HCEC 1CT (cell line): ENCODE measurements at regions not wholly inside any gene's neighbourhood (a gene's known extent, or its start where the extent isn't known, plus 50 kb on each side); places are given as distances from the start of the nearest gene placed in this dataset.
"Not testable (repeated sequence)": the region's sequence is repeated elsewhere in the genome, so short reads cannot be mapped to it uniquely, and the experiment has no call there.

Source experiments
- DNase-seq: peaks from one replicate; pipeline ENCODE4 v3.0.0-alpha.2; 2017

DNA sequence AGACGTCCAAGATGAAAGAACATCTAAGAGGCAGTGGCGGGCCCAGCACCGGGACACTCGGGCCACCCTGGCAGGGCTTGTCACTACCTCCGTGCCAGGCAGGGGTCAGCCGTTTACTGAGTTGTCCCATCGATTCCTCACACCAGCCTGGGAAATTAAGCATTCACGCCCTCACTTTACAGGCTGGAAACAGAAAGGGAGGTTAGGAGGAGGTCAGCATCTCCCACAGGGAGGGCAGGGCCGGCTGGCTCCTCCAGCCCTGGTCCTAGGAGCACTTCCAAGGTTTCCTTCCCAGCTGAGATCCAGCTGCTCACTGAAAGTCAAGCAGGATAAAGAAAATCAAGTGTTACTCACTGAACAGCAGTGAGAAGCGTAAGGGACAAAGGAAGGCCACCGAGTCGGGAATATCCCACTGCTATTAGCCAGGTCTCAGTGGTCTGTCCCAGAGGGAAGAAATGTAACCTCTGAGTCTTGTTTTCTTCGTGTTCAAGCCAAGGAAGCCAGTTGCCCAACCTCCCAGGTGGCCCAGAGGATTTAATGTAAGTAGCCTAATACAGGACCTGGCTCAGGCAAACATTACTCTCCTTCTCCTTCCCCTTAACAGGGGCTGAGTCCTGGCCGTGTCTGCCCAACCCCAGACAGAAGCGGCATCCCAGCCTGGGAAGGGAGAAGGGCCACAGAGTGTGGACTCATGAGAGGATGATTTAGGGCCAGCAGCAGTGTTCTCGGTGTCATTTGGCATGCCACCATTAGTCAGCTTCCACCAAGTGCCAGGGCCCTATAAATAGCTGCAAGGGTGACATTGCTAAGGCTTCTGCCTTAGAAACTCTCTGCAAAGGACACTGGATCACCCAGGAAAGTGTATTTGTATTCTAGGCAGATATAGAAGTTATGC lies 203.1 kb upstream of the GALNT2 start:
- no peak for DNase-seq

DNA sequence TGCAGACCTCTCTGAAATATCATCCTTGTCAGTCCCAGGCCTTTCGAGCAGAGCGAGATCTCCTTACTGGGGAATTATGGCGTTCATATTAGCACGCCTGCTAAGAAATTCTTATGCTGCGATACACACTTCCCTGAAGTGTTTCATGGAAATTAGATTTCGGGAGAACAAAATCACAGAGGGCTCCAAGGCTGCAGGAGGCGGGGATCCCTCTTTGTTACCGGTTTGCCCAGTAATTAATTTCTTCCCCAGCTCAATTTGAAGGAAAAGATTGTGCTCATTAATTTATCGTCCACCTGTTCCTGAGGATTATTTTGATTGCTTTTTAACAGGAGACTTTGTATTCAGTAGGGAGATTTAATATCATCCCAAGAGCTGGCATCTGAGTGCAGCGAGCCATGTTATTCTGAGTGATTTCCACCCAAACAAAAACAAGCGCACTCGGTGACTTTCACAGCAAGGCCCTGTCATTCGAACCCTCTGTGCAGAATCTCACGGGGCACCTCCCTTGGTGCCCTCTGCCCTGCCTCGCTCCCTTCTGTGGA lies 202.3 kb upstream of the GALNT2 start:
- DNase-seq = no peak

DNA sequence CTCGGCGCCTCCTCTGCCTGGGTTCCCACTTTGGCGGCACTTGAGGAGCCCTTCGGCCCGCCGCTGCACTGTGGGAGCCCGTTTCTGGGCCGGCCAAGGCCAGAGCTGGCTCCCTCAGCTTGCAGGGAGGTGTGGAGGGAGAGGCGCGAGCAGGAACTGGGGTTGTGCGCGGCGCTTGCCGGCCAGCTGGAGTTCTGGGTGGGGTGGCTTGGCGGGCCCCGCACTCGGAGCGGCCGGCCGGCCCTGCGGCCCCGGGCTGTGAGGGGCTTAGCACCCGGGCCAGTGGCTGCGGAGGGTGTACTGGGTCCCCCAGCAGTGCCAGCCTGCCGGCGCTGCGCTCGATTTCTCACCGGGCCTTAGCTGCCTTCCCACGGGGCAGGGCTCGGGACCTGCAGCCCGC lies 201.7 kb upstream of the GALNT2 start:
- DNase-seq = not testable (repeated sequence)

DNA sequence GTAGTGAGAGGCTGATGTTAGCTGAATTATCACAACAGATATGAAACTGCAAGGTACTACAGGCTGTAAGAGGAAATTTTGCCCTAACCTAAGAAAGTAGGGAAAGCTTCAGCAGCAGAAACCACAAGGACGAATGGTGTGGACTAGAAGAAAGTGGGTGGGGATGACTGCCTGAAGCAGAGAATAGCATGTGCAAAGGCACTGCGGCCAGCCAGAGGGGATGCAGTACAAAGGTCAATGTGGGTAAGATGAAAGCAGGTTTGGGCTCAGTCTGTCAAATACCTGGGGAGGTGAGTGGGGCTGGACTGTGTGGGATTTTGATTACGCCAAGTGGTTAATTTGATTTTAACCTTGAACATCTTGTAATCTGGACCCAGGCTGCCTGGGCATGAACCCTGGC lies 199.3 kb upstream of the GALNT2 start:
- DNase-seq = no peak

DNA sequence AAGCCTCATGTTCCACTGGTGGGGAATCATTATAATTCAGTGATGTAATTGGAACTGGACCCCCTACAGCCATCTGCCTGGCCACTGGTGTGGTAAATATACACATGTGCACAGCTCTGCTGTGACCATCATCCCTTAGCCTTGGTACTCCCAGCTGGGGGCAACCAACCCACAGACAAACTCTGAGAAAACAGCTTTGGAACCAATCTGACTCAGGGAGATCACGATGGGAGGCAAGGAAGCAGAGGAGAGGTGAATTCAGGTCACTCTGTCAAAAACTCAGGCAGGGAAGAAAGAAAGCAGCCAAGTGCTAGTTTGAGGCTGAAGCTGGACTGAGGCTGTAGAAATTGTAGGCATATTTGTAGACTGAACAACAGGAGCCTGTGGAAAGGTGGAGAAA lies 197.8 kb upstream of the GALNT2 start:
- DNase-seq = no peak

DNA sequence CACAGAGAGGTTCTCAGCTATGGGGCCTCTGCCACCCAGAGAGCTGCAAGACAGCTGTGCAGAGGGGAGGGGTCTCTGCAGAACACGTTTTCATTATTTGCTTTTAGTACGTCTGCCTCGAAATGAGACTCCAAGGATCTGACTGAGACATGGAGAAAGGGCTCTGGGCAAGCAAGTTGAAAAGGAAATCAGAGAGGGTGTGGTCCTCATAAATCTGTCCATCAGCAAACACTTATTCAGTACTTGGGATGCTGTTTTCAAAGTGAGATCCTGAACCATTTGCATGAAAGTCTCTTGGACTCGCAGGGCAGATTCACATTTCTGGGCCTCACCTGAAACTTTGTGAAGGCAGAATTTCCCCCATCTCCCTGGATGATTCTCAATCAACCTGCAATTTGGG lies 197.4 kb upstream of the GALNT2 start:
- no peak for DNase-seq

DNA sequence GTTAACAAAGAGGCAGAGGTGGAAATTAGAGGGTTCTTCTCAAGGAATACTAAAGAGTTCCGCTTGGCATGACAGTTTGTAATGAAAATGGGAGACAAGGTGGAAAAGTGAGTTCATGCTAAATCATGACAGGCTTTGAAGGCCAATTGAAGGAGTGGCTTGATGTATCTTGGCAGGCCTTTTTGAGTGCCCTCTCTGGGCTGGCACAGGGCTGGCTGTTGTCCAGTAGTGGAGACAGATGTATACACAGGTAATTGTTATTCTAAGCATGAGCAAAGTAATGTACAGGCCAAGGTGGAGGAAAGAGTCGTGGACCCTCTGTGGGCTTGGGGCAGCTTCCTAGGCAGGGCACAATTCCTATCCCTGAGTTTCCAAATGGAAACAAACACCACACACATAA lies 196.7 kb upstream of the GALNT2 start:
- no peak for DNase-seq

DNA sequence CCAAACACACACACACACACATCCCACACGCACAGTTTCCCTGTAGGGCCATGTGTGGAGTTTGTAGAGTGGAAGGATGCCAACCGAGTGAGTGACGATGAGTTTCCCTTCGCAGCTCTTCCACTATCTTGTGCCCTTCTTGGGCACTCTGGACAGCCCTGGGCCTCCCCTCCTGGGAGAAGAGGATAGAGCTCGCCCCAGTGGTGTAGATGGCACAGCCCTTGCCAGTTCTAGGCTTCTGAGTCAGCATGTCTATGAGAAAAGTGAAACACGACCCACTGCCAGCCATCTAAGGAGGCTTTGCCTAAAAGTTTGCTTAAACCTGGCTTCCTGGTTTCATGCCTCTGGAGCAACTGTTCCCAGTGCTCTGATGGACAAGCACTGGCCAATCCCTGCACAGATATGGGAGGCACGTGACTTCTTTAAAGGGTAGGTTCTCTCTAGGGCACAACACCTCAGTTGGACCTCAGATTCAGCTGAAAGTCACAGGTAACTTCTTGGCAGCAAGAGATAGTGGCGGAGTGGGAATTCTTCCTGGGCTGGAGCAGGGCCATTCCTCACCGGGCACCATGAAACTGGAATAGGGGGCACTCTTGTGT lies 195.9 kb upstream of the GALNT2 start:
- no peak for DNase-seq

DNA sequence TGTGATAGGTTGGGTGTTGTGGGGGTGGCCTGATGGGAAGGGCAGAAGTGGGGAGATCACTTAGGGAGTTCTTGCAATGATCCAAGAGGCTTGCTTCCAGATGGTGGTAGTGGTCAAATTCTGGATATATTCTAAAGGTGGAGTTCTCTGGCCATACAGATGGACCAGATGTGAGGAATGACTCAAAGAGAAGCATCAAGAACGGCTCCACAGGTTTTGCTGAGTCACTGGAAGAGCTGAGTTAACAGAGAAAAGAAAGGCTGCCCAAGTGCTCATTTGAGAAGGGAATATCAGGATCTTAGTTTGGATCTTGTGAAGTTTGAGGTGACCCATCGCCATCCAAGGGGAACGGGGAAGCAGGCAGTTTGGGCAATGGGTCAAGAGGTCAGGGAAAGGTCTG lies 192.9 kb upstream of the GALNT2 start:
- DNase-seq = peak; percentile 3

DNA sequence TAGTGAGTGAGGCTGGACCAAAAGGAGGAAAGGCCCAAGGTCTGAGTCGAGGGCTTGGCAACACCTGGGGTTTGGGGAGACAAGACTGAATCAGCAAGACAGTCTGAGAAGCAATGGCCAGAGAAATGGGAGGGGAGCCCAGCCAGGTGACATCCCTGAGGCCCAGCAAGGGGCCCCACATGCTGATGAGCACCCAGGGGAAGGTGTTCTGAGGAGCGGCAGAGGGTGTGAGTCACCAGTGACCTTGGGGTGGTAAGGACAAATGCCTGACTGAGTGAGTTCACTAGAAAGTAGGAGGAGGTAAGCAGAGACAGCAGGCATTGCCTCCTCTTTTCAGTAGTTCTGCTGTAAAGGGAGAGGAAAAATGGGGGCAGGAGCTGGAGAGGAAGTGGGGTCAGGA lies 192.4 kb upstream of the GALNT2 start:
- no peak for DNase-seq

DNA sequence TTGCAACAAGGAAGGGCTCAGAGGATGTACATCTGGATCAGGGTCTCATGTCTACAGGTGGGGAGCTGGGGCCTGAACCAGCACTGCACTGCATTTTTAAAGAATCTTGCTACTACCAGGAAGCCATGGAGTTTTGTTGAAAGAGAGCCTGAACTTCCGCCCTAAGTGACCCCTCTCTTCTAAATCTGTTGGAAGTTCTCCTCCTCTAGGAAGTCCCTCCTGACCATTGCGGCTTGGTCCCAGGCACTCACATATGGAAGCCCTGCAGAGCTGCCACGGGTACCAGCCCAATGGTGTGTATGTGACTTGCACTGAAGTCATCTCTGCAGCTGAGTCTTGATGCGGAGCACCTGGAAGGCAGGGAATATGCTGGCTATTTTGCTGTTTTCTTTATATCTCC lies 192.0 kb upstream of the GALNT2 start:
- no peak for DNase-seq

DNA sequence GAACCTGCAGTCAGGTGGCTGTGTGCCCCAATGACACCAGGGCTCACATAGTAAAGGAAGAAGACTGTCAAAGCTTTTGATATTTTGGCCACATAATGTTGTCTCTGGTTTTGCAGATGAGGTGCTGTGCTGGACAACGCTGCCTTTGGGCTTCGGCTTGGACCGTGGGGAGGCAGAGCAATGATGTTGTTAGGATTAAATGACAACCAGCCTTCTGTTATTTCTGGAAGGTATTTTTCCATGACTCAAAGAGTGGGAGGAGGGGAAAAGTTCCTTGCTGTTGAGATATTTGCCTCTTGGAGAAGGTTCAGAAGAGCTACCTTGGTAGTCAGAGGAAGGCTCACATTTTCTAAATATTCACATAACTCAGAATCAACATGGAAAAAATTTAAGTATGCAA lies 187.3 kb upstream of the GALNT2 start:
- DNase-seq = no peak

DNA sequence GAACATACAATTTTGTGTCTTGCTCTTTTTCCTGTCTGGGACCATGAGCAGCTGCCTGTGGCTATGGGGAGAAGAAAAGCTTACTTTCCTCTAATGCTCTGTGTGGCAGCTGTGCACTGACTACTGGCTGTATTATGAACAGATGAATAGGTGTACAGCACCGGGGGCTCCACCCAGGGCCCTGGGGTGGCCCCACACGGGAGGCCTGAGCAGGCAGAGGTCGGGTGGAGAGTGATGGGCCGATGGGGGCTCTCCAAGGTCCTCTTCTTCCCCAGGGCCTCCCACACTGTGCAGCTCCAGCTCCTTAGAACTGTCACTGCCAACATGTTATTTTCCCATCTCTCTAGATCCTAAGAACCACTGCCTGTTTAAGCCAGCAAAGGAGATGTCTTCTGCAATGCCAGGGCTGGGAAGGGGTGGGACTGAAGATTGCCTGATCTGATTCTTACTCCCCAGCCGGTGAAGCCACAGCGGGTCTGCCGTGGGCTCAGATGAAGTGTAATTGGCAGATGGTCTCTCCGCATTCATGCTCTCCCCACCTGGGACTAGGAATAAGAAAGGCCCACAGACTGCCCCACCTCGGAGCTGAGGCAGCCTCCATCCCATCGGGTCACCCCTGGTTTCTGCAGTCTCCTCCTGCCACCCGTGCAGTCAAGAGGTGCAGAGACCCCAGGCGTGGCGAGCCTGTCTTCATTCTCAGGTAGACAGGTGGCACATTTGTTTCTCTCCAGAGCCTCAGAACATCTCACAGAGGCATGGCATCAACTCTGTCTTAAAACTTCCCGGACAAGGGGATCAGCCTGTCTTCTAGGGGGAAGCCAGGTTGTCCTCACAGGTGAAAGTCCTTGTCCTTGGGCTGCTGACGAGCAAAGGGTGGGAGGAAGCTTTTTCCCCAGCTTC lies 186.5 kb upstream of the GALNT2 start:
- DNase-seq = no peak

DNA sequence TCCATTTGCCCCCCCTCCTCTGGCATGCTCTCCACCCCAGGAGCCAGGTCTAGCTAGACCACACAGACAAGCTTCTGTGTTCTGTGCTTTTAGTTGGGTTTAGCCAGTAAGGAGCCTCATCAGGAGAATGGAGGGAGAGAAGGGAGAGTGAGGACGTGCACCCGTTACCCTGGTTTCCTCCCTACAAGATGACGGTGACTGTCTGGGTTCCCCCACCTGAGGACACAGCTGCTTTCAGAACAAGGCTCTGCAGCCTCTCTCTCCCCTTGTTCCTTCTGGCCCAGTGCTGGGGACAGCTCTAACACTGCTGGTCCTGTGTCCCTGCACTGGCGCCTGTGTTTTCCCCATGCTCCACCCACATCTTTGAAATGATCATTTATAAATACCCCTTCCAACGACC lies 184.4 kb upstream of the GALNT2 start:
- DNase-seq = no peak

DNA sequence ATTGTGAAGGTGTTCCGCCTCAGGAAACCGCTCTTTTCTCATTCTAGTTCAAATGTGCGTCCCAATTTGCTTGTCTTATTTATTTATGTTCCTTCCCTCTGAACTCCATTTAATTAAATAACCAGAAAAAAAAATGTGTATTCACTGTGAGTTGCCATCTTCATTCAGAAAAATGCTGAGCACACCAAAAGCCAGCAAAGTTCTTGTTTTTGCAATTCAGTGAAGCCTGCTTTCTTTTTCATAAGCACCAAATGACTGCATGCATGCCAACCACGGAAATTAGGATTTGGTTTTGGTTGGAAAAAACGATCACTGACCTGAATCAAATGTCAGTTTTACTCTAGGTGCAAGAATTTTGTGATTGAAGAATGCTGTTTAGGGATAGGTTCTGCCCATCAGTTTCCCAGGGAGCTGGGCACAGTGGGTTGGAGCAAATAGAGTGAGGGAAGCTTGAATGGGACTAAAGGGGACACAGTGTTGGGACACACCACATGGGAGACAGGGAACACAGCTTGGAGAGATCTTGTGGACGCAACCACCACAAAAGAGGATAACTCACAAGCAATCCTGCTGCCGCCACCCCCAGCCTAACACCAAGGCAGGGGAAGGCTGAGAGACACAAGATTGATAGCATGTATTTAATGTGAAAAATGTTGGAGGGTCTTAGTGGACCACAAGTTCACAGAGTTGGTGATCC lies 183.4 kb upstream of the GALNT2 start:
- DNase-seq = no peak

DNA sequence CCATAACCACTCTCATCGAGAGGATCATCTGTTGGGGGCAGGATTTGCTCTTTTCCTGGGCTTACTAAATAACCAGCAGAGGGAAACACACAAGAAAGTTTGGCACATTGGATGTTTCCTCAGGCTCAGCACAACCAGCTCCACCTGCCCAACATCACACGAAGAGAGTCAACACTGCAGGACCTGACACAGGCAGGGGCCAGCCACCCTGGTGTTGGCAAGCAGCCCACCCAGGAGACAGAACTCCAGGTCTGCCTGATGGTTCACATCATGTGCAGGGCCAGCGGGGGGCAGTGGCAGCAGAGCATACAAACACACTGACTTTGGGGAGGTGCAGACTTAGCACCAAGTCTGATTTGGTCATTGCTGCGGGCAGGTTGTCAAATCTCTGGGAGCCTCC lies 182.3 kb upstream of the GALNT2 start:
- DNase-seq = no peak

DNA sequence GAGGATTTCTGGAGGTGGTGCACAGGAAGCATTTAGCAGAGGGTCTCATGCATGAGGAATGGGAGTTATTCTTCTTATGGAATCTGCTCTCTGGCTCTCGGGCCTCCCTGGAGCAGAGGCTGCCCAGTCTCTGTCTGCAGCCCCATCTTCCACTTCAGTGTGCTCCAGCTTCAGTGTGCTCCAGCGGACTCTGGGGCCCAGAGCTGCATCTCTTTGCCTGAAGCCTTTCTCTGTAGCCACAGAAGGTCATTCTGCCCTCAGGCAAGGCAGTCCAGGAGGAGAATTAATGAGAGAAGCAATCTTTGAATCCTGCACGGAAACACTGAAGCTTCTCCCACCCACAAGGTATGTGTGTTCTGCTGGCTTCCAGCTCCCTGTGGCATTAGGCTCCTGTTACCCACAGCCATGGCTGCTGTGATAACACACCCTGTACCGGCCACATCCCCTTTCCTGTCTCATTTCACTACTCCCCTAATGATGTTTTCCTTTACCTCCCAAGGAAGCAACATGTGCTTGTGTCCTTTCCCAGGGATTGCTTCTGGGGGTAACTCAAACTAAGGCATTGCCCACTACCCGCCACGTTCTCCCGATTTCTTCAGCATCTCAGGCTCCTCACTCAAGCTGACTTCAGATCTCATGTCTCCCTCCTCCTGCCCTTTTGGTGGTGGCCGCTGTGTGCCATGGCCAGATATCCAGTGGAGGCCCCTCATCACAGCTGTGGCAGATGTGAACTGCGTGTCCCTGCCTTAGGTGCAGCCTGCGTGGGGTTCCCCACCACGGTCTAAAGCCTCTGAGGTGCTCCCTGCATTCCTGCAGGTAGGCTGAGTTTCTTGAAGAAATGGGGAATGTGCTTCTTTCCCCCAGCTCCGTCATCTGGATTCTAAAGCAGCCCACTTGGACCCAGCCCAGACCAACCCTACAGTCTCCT lies 181.2 kb upstream of the GALNT2 start:
- no peak for DNase-seq

DNA sequence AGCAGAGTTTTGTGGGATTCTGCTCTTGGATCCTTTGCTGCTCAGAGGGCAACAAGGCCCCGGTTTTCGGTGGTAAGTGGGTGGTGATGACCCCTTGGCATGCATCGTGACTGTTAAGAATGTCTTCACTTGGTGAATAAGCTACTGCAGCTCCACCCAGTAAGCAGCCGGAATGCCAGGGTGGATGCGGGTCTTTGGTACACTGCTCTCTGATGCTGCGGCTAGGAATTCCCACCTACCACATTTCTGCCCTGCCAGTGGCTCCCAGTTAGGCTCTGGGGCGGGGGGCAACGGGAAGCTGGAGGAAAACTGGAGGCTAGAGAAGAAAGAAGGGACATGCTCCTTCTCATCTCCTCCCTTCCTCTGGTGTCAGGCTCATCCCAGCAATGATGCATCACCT lies 180.4 kb upstream of the GALNT2 start:
- DNase-seq = no peak

DNA sequence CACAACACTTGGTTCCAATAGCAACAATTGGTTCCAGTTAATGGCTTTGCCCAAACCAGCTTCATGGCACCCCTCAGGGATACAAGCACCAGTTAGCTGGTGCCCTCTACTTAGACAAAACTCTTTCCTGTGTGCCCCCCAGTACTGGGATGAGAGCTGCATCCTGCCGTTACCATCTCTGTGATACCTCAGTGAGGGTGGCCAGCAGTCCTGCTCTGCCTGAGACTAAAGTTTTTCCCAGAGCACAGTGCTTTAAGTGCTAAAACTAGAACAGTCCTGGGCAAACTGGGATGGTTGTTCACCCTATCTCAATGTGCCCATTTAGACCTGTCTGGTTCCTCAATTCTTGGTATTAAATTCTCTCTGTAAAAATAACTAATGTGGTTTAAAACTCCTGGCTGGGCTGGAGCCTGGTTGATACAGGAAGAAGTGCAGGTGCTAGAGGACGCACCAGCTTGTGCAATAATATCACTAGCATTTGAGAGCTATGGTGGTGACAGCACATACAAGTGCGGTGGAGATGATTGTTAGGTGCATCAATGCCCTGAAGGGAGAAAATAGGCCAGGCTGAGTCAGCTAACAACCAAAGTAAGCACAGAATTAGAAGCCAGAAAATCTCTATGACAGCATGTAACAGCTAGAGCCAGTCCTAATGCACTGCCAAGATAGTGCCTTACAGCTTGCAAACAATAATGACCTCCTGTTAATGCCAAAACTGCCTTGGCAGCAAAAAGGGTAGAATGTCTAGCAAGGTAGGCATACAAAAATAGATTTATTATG lies 179.8 kb upstream of the GALNT2 start:
- DNase-seq = no peak

DNA sequence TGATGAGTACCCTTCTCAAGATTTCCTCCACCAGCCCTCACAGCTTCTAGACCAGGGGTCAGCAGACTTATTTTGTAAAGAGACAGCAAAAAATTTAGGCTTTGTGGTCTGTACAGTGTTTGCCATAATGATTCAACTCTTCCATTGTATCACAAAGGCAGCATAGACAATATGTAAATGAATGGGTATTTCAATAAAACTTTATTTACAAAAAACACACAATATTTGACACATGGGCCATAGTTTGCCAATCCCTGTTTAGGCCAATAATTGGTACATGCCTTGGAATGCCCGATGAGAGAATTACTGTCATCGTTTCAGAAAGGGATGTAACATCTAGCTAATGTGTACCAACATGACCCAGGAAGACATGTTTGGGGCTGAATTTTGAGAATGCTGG lies 178.9 kb upstream of the GALNT2 start:
- DNase-seq = no peak

DNA sequence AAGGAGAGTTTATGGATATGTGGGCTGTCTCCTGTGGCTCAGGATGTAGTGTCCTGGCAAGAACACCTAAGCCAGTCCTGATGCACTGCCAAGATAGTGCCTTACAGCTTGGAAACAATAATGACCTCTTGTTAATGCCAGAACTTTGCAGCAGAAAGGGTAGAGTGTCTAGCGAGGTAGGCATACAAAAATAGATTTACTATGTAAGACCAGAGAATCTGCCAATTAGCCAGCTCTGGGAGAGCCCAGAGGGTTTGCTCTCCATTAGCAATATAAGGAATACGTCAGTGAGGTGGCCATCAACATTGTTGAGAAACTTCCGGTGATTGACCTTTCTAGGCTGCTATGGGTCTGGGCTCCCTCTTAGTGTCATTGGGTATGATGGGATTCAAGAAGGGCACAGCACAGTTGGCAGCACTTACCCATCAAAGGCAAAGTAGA lies 178.5 kb upstream of the GALNT2 start:
- no peak for DNase-seq
